ENCODE measurements at regions not wholly inside any gene's neighbourhood (a gene's known extent, or its start where the extent isn't known, plus 50 kb on each side); places are given as distances from the start of the nearest gene placed in this dataset.

DNA sequence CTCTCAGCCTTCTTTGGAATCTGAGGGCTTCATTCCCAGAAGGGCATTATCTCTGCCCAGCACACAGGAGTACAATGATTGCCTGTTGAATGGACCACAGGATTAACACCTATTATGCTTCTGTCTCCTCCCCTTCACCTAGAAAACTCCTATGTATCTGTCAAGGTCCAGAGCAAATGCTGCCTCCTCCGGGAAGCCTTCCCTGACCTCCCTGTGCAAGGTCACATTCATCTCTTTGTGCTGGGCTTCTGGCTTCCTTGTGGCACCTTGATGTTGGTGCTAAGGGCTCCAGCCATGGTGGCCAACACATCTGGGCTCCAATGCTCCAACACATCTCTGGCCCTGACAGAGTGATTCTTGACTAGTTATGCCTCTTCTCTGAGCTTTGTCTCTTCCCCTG lies 49.9 kb upstream of the ATP2B2 start:
- no peak for DNase-seq

GRCh38 chr3:10556312-10556711 lies 50.9 kb upstream of the ATP2B2 start:
- DNase-seq = no peak

DNA sequence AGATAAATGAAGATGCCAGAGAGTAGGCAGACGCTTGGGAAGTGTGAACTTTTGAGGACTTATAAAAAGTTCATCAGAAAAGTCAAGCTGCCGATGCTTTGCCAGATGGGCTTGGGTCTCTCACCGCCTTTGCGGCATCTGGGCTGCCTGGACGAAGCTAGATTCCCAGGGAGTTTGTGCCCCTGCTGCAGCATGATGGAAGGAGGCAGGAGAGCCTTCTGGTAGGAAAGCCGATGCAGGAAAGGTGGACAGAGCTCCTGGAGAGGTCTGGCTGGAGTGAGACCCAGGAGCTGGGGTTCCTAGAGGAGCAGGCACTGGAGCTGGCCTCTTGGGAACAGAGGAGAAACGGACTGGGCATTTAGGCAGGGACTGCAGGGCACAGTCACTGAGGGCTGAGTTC lies 51.9 kb upstream of the ATP2B2 start:
- no peak for DNase-seq

DNA sequence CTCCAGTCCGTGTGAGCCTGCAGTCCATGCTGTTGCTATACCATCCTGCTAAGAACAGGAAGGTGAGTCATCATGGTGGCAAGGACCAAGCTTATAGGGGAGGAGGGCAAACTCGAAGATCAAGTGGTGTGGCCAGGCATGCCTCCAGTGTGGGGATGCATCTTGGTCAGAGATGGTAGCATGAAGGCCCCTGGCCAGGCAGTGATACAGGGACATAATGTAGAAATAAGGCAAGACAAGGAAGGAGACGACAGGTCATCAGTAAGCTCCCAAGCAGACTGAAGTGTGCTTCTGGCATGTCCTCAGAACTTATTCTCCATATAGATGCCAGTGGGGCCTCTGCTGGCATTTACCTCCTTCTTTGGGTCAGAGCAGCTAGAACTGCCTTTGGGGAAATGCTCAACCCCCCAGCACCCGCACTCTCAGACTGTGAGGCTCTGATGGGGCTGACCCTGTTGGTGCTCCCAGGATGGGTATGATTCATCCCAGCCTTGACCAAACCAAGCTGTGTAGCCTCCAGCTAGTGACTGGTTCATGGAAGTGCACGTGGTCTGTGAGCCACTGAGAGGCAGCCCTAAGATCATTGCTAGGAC lies 52.5 kb upstream of the ATP2B2 start:
- no peak for DNase-seq

GRCh38 chr3:10558736-10559135 lies 53.4 kb upstream of the ATP2B2 start:
- no peak for DNase-seq

- no peak for DNase-seq
These were observed 54.9 kb upstream of the ATP2B2 start for GRCh38 chr3:10560060-10560861.

DNA sequence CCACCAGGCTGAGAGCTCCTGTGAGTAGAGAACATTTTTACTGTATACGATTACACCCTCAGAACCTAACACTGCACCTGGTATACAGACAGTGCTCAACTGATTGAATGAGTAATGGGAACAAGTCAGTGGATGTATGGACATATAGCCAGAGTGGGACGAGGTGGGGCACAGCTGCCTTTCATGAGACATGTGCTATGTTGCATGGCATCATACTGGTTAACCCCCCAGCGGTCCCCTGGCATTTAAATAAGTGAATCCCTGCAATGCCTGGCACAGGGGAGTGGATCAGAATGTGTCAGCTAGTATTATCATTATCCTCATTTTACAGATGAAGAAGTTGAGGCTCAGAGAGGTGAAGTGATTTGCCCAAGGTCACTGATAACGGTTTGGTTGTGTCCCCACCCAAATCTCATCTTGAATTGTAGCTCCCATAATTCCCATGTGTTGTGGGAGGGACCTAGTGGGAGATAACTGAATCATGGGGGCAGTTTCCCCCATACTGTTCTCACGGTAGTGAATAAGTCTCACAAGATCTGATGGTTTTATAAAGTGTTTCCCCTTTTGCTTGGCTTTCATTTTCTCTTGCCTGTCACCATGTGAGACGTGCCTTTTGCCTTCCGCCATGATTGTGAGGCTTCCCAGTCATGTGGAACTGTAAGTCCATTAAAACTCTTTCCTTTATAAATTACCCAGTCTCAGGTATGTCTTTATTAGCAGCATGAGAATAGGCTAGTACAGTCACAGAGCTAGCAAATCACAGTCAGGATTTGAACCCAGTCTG lies 56.0 kb upstream of the ATP2B2 start:
- no peak for DNase-seq

DNA sequence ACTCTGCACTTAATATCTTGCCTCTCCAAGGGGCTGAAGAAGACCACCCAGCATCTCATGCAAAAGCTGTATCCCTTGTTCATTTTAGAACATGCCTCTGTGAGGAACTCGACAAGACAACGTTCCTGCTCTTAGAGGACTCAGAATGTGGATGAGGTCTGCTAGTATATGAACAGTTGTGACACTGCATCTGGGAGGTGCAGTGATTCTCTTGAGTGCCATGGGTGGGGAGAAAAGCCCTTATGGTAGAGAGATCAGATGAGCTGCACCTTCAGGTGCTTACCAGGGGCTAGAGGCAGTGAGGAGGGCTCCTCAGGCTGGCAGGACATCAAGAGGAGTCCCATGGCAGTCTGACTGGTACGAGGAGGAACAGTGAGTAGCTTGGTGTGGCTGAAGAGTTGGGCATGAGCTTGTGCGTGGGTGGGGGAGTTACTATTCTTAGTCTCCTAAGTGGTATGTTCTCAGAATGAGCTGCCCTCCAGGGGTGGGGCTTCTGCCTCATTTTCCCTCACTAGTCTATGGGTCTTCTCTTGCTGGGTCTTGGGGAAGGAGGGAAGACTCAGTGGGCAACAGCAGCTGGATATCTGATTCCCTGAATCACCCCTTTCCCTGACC lies 56.7 kb upstream of the ATP2B2 start:
- DNase-seq = no peak

GRCh38 chr3:10563396-10563795 lies 58.0 kb upstream of the ATP2B2 start:
- DNase-seq = no peak

DNA sequence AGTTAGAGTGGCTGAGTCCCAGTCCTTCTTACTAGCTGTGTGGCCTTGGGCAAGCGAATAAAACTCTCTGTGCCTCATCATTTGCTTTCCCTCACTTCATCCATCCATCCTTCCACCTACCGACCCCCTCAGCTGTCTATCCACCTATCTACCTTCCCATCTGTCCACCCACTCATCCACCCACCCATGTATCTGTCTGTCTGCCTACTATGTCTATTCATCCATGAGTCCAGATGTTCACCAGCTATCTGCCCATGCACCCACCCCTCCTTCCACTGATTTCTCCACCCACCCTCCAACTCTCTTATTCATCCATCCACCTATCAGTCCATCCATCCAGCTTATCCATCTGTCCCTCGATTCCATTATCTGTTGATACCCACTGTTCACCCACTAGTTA lies 60.4 kb upstream of the ATP2B2 start:
- no peak for DNase-seq

GRCh38 chr3:10566451-10566850 lies 61.1 kb upstream of the ATP2B2 start:
- no peak for DNase-seq

DNA sequence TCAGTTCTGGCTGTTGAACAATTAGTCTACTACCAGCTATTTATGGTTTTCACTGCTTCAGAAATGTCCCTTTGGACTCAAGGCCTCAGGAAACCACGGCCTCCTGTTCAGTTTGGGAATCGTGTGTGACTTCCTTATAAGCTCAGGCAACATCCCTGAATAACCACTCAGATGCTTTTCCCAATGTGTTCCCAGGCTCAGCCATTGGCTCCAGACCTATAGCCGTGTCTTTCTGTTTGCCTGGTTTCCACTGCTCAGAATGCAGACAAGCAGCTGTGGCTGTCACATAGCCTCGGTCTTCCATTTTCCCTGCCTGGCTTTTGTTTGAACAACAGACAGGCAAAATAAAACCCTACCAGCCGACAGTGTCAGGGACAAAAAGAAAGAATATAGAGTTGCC lies 63.2 kb upstream of the ATP2B2 start:
- DNase-seq = no peak

- DNase-seq = no peak
These were observed 65.0 kb upstream of the ATP2B2 start for GRCh38 chr3:10570196-10570946.

DNA sequence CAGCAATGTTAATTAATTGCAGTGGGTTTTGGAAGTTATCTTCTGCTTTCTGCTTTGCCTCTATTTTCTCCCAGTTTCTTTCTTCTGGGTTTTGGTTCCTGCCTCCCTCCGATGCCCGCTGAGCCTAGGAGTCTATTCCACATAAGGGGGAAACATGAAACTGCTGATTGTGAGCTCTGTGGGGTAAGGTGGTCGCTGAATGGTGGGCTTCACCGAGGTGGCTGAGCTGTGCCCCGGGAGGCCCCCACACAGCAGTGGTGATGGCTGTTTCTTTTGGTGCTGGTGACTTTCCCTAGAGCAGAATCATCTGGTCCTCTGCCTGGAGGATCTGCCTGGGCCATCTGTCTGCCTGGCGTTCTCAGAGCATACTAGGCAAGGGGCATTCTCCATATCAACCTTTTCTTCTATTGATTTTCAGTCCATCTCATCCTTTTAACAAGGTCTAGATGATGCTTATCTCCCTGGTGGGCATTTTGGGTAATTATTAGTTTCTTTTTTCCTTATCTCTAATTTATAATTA lies 68.8 kb upstream of the ATP2B2 start:
- no peak for DNase-seq

GRCh38 chr3:10575601-10576160 lies 70.3 kb upstream of the ATP2B2 start:
- DNase-seq = no peak

- DNase-seq = no peak
These were observed 72.1 kb upstream of the ATP2B2 start for GRCh38 chr3:10577486-10577885.

- DNase-seq = no peak
These were observed 75.0 kb upstream of the ATP2B2 start for GRCh38 chr3:10580426-10580825.

GRCh38 chr3:10581251-10581650 lies 75.9 kb upstream of the ATP2B2 start:
- DNase-seq = no peak

GRCh38 chr3:10581716-10582115 lies 76.3 kb upstream of the ATP2B2 start:
- DNase-seq = no peak

DNA sequence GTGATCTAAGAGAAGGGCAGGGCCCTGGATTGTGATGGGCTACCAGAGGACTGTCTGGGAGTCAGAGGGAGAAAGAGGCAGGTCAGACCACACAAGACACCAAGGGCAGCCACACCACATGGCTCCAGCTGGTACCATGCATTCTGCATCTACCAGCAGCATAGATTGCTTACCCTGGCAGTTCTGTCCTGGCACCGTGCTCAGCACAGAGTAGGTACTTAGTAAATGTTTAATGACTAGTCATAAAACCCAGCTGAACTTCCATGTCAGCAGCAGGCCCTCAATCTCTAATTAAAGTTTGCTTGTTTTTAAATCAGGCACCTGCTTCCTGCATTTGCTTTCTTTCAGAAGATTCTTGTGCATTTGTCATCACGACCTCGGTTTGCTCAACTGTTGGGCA lies 77.3 kb upstream of the ATP2B2 start:
- DNase-seq = no peak

DNA sequence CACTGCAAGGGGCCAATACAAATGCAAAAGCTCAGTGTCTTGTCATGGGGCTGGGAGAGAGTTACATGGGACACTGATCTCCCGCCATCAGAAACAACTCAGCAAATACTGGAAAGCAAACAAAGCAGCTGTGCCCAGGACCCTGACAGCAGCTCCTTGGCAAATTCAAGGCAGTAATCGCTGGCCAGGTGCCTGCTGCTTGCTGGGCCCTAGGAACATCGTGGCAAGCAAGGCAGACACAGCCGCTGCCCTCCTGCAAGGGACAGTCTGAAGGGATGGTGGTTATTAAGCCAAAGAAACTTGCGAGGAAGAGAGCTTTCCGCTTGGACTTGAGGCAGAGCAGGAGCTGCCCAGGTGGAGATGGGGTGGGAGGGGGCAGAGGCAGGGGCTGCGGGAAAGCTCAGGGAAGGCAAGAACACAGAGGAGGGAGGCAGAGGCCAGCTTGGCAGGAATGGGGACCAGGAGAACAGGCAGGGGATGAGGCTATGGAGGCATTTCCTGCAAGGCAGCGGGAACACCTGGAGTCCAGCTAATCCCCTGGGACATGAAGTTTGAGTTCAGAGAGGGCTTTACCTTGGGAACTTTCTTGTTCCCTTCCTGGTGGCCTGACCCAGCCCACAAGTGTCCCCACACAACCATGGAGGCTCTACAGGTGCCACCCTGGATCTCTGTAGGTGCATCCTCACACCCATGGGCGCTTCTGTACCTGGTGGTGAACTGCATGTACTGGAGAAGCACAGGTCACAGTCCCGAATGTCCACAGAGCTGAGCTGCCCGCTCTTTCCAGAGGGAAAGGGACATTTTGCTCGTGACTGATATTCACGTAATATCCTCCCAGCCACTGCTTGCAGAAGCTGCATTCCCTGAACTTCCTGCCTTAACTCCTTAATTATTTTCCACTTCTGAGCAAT lies 78.7 kb upstream of the ATP2B2 start:
- DNase-seq = no peak

Data from stimulated activated CD4-positive, alpha-beta T cell treated with anti-CD3 and anti-CD28 coated beads, Interleukin-12 subunit alpha, Interleukin-12 subunit beta, amount 100 ng/mL, for 4 hours (primary cell).